PC-3 (cell line): ENCODE measurements at regions not wholly inside any gene's neighbourhood (a gene's known extent, or its start where the extent isn't known, plus 50 kb on each side); places are given as distances from the start of the nearest gene placed in this dataset.

Experiments
- EZH2 ChIP-seq: fragments of 300-600 bp; sonication (generic); IDR thresholded peaks from one replicate; pipeline ENCODE4 v1.6.1; 2017; ENCODE audit warnings: antibody characterized with exemption, mild to moderate bottlenecking, low read length; ENCODE audit not compliant: unreplicated experiment
- EZH2phosphoT487 ChIP-seq: fragments of 300-600 bp; sonication (generic); IDR thresholded peaks from 2 replicates; pipeline ENCODE4 v1.6.1; 2018; ENCODE audit warnings: mild to moderate bottlenecking, antibody characterized with exemption, low read length, borderline replicate concordance
- TF ChIP-seq, protein P1 (sequence below): fragments of 300-600 bp; sonication (generic); conservative IDR thresholded peaks from 2 replicates; pipeline ENCODE4 v1.5.1; 2017; ENCODE audit warnings: antibody characterized with exemption, low read depth, mild to moderate bottlenecking, low read length

DNA sequence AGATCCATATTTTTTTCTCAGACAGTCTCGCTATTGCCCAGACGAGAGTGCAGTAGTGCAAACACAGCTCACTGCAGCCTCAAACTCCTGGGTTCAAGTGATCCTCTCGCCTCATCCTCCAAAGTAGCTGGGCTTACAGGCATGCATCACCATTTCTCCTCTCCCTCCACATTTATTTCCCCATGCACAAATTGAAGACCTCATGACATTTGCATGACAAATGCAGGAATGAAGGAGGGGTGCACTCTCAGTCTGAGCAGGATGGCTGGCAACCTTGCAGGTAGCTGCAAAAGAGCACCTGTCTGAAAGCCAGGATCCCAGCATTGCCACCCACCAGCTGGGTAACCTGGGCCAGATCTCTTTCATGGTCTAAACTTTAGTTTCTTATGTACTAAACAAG is 111.2 kb downstream of the SH3TC2 start:
- TF ChIP-seq EZH2 (no peak), EZH2phosphoT487 (no peak)
- TF ChIP-seq, protein P1, sequence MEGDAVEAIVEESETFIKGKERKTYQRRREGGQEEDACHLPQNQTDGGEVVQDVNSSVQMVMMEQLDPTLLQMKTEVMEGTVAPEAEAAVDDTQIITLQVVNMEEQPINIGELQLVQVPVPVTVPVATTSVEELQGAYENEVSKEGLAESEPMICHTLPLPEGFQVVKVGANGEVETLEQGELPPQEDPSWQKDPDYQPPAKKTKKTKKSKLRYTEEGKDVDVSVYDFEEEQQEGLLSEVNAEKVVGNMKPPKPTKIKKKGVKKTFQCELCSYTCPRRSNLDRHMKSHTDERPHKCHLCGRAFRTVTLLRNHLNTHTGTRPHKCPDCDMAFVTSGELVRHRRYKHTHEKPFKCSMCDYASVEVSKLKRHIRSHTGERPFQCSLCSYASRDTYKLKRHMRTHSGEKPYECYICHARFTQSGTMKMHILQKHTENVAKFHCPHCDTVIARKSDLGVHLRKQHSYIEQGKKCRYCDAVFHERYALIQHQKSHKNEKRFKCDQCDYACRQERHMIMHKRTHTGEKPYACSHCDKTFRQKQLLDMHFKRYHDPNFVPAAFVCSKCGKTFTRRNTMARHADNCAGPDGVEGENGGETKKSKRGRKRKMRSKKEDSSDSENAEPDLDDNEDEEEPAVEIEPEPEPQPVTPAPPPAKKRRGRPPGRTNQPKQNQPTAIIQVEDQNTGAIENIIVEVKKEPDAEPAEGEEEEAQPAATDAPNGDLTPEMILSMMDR, result no peak
